HCT116 (cell line): ENCODE measurements at regions not wholly inside any gene's neighbourhood (a gene's known extent, or its start where the extent isn't known, plus 50 kb on each side); places are given as distances from the start of the nearest gene placed in this dataset.

Experiments used
- ATAC-seq: fragments of 200-7000 bp; cut with Tn5 transposase; 2 replicates; pipeline ENCODE4 v1.9.1; 2020; ENCODE audit warnings: mild to moderate bottlenecking, moderate library complexity
- BruUV-seq: library from RNA; stranded (reverse); fragments of 400-500 nt; replicated peaks from 2 replicates; lab custom pipeline; 2021; lab: Mats Ljungman, UMichigan
- CTCF ChIA-PET: fragments of 300-600 bp; sonication (Branson Sonifier 250); formaldehyde crosslinking; loops from one replicate; lab custom pipeline; 2021; ENCODE audit warnings: antibody characterized with exemption; lab: Charles Lee
- POLR2A ChIA-PET: fragments of 300-600, 350-600 bp; sonication (Branson Sonifier 250); formaldehyde crosslinking; loops from one replicate; lab custom pipeline; 2021; ENCODE audit warnings: antibody characterized with exemption; lab: Charles Lee
- RAD21 ChIA-PET, 2 experiments: fragments of 300-600 bp; sonication (Branson Sonifier 250); formaldehyde crosslinking; loops; one replicate each; lab custom pipeline; 2023; ENCODE audit warnings: low total read pairs in 2 of 2; ENCODE audit not compliant: uncharacterized antibody in 2 of 2, unreplicated experiment in 2 of 2, low non-redundant PET in 1 of 2; lab: Charles Lee
- DNase-seq: peaks from one replicate; pipeline ENCODE4 v3.0.0-alpha.2; 2010; ENCODE audit warnings: low read depth, low spot score
- H2AFZ ChIP-seq: fragments of 200-600 bp; shearing (Covaris generic), sonication (generic); 2 replicates; pipeline ENCODE4 v1.6.1; 2017; ENCODE audit warnings: low read depth, mixed run types, mixed read lengths, antibody characterized with exemption, low read length; ENCODE audit not compliant: poor library complexity, severe bottlenecking
- H3K27ac ChIP-seq: 2 replicates; pipeline ENCODE4 v1.5.1; 2012; ENCODE audit warnings: low read depth, low read length
- H3K27me3 ChIP-seq: fragments of 200-600 bp; sonication (generic); 2 replicates; pipeline ENCODE4 v1.6.1; 2016; ENCODE audit warnings: mixed run types, low read length, mixed read lengths; ENCODE audit not compliant: insufficient read depth
- H3K36me3 ChIP-seq, 2 experiments: fragments of 200-500 bp in 1 of 2; fragments of 200-600 bp in 1 of 2; sonication (Bioruptor generic) in 1 of 2; sonication (generic) in 1 of 2; 2 replicates each; pipeline versions ENCODE4 v1.5.1 to v1.6.1; 2014 to 2016; ENCODE audit warnings: low read length in 2 of 2, inconsistent platforms in 1 of 2, mixed read lengths in 1 of 2, mixed run types in 1 of 2; ENCODE audit not compliant: insufficient read depth in 2 of 2, control insufficient read depth in 1 of 2
- H3K4me1 ChIP-seq, 2 experiments: fragments of 200-600 bp in 1 of 2; sonication (generic) in 1 of 2; 2 replicates each; pipeline versions ENCODE4 v1.5.1 to v1.6.1; 2012 to 2017; ENCODE audit warnings: low read length in 2 of 2, inconsistent platforms in 1 of 2, mild to moderate bottlenecking in 1 of 2, mixed read lengths in 1 of 2, mixed run types in 1 of 2, moderate library complexity in 1 of 2; ENCODE audit not compliant: insufficient read depth in 2 of 2, control insufficient read depth in 1 of 2
- H3K4me2 ChIP-seq: fragments of 200-600 bp; sonication (generic); 2 replicates; pipeline ENCODE4 v1.6.1; 2017; ENCODE audit warnings: mixed run types, low read length, mixed read lengths
- H3K4me3 ChIP-seq, 2 experiments: fragments of 200-600 bp in 1 of 2; sonication (generic) in 1 of 2; replicated peaks in 1 of 2; 2 replicates each; pipeline ENCODE4 v1.5.1; 2011 to 2016; ENCODE audit warnings: low read length in 2 of 2, control low read depth in 1 of 2, low read depth in 1 of 2, mild to moderate bottlenecking in 1 of 2, mixed read lengths in 1 of 2, mixed run types in 1 of 2
- H3K79me2 ChIP-seq: fragments of 200-600 bp; sonication (generic); 2 replicates; pipeline ENCODE4 v1.6.1; 2017; ENCODE audit warnings: mild to moderate bottlenecking, mixed run types, low read length, moderate library complexity, mixed read lengths; ENCODE audit not compliant: insufficient read depth
- H3K9ac ChIP-seq: fragments of 200-600 bp; sonication (generic); 2 replicates; pipeline ENCODE4 v1.6.1; 2016; ENCODE audit warnings: low read length, mixed read lengths
- H3K9me2 ChIP-seq: fragments of 200-600 bp; sonication (generic), shearing (Covaris generic); 2 replicates; pipeline ENCODE4 v1.6.1; 2017; ENCODE audit warnings: mixed run types, mild to moderate bottlenecking, moderate library complexity; ENCODE audit not compliant: insufficient read depth
- H3K9me3 ChIP-seq, 2 experiments: fragments of 200-500 bp in 1 of 2; fragments of 200-600 bp in 1 of 2; sonication (Bioruptor generic) in 1 of 2; sonication (generic) in 1 of 2; 2 replicates each; pipeline ENCODE4 v1.6.1; 2014 to 2017; ENCODE audit warnings: low read length in 2 of 2, mixed read lengths in 2 of 2, inconsistent platforms in 1 of 2, low read depth in 1 of 2, mild to moderate bottlenecking in 1 of 2, mixed run types in 1 of 2, moderate library complexity in 1 of 2; ENCODE audit not compliant: control insufficient read depth in 1 of 2, insufficient read depth in 1 of 2
- H4K20me1 ChIP-seq: fragments of 200-600 bp; sonication (generic), shearing (Covaris generic); 2 replicates; pipeline ENCODE4 v1.6.1; 2017; ENCODE audit warnings: mixed run types, mild to moderate bottlenecking, moderate library complexity; ENCODE audit not compliant: insufficient read depth
- EGR1 ChIP-seq: IDR thresholded peaks from 2 replicates; pipeline ENCODE4 v1.6.1; 2012; ENCODE audit warnings: low read depth
- ELF1 ChIP-seq: IDR thresholded peaks from 2 replicates; pipeline ENCODE4 v1.6.1; 2012; ENCODE audit warnings: low read depth, borderline replicate concordance
- EZH2 ChIP-seq: fragments of 200-600 bp; sonication (generic); IDR thresholded peaks from 2 replicates; pipeline ENCODE4 v1.6.1; 2017; ENCODE audit warnings: antibody characterized with exemption, mixed run types
- EZH2phosphoT487 ChIP-seq: fragments of 200-600 bp; IDR thresholded peaks from 2 replicates; pipeline ENCODE4 v1.6.1; 2018; ENCODE audit warnings: antibody characterized with exemption, borderline replicate concordance
- FOSL1 ChIP-seq: IDR thresholded peaks from 2 replicates; pipeline ENCODE4 v1.6.1; 2012; ENCODE audit warnings: low read depth
- POLR2AphosphoS5 ChIP-seq: IDR thresholded peaks from 2 replicates; pipeline ENCODE4 v1.6.1; 2011; ENCODE audit warnings: mild to moderate bottlenecking, low read depth, low read length, moderate library complexity
- TCF7L2 ChIP-seq: IDR thresholded peaks from 2 replicates; pipeline ENCODE4 v1.7.0; 2011; ENCODE audit warnings: borderline replicate concordance, inconsistent platforms; ENCODE audit not compliant: insufficient read depth, insufficient read length; ENCODE audit errors: extremely low read depth
- ZFX ChIP-seq: fragments of 450-650 bp; IDR thresholded peaks from 2 replicates; pipeline ENCODE4 v1.6.1; 2017
- ZNF274 ChIP-seq: fragments of 200-500 bp; sonication (Bioruptor generic); IDR thresholded peaks from 2 replicates; pipeline ENCODE4 v1.6.1; 2014; ENCODE audit warnings: mild to moderate bottlenecking, low read depth, low read length, inconsistent platforms
- intact Hi-C: fragments of 100-400 bp; cut with micrococcal nuclease; formaldehyde crosslinking; loops from 2 replicates; pipeline ENCODE4 v1.10.0; 2022
- TF ChIP-seq, protein P1 (sequence below): IDR thresholded peaks from 2 replicates; pipeline ENCODE4 v1.6.1; 2012
- TF ChIP-seq, protein P2 (sequence below): IDR thresholded peaks from 2 replicates; pipeline ENCODE4 v1.6.1; 2012; ENCODE audit warnings: low read depth
- TF ChIP-seq, protein P3 (sequence below): IDR thresholded peaks from 2 replicates; pipeline ENCODE4 v1.6.1; 2011; ENCODE audit warnings: mild to moderate bottlenecking, low read length, moderate library complexity; ENCODE audit not compliant: insufficient replicate concordance; ENCODE audit errors: extremely low read depth

GRCh38 chr10:4283846-4284610 is 499.0 kb upstream of the KLF6 start:
- Histone ChIP-seq H3K27me3 (no peaks in the 10 kb centered on the region), H3K9me2 (no peaks in the 10 kb centered on the region), H3K4me1 (peaks cover 9 to 22% of the 10 kb centered on the region in 2 experiments; a peak in 3 of 4 replicates), H3K79me2 (no peaks in the 10 kb centered on the region), H3K9me3 (no peaks in the 10 kb centered on the region), H4K20me1 (no peaks in the 10 kb centered on the region), H3K4me2 (no peak overlapping the region), H3K9ac (no peak overlapping the region), H3K36me3 (no peaks in the 10 kb centered on the region), H3K4me3 (no peak overlapping the region), H2AFZ (no peak overlapping the region), H3K27ac (no peak overlapping the region)
- intact Hi-C loops: no loop called here
- no peak for DNase-seq
- no TSS peak for BruUV-seq
- RAD21 ChIA-PET: no interaction called here
- CTCF ChIA-PET: no interaction called here
- TF ChIP-seq POLR2AphosphoS5 (no peak), EZH2phosphoT487 (no peak), ZFX (no peak), FOSL1 (no peak), TCF7L2 (no peak), EZH2 (no peak), EGR1 (no peak), ZNF274 (no peak), ELF1 (no peak)
- TF ChIP-seq, protein P1, sequence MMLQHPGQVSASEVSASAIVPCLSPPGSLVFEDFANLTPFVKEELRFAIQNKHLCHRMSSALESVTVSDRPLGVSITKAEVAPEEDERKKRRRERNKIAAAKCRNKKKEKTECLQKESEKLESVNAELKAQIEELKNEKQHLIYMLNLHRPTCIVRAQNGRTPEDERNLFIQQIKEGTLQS: no peak
- TF ChIP-seq, protein P2, sequence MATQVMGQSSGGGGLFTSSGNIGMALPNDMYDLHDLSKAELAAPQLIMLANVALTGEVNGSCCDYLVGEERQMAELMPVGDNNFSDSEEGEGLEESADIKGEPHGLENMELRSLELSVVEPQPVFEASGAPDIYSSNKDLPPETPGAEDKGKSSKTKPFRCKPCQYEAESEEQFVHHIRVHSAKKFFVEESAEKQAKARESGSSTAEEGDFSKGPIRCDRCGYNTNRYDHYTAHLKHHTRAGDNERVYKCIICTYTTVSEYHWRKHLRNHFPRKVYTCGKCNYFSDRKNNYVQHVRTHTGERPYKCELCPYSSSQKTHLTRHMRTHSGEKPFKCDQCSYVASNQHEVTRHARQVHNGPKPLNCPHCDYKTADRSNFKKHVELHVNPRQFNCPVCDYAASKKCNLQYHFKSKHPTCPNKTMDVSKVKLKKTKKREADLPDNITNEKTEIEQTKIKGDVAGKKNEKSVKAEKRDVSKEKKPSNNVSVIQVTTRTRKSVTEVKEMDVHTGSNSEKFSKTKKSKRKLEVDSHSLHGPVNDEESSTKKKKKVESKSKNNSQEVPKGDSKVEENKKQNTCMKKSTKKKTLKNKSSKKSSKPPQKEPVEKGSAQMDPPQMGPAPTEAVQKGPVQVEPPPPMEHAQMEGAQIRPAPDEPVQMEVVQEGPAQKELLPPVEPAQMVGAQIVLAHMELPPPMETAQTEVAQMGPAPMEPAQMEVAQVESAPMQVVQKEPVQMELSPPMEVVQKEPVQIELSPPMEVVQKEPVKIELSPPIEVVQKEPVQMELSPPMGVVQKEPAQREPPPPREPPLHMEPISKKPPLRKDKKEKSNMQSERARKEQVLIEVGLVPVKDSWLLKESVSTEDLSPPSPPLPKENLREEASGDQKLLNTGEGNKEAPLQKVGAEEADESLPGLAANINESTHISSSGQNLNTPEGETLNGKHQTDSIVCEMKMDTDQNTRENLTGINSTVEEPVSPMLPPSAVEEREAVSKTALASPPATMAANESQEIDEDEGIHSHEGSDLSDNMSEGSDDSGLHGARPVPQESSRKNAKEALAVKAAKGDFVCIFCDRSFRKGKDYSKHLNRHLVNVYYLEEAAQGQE: no peak
- TF ChIP-seq, protein P3, sequence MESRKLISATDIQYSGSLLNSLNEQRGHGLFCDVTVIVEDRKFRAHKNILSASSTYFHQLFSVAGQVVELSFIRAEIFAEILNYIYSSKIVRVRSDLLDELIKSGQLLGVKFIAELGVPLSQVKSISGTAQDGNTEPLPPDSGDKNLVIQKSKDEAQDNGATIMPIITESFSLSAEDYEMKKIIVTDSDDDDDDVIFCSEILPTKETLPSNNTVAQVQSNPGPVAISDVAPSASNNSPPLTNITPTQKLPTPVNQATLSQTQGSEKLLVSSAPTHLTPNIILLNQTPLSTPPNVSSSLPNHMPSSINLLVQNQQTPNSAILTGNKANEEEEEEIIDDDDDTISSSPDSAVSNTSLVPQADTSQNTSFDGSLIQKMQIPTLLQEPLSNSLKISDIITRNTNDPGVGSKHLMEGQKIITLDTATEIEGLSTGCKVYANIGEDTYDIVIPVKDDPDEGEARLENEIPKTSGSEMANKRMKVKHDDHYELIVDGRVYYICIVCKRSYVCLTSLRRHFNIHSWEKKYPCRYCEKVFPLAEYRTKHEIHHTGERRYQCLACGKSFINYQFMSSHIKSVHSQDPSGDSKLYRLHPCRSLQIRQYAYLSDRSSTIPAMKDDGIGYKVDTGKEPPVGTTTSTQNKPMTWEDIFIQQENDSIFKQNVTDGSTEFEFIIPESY: no peak
- no peak for ATAC-seq
- POLR2A ChIA-PET: no interaction called here
